Muscle of back (tissue), 3 donors: ENCODE measurements at regions not wholly inside any gene's neighbourhood (a gene's known extent, or its start where the extent isn't known, plus 50 kb on each side); places are given as distances from the start of the nearest gene placed in this dataset.
A peak's percentile ranks its signal among the peaks of the same experiment; 100 is the strongest.

Source experiments
- DNase-seq, 3 donors: peaks; one replicate each; pipeline versions ENCODE4 v3.0.0 to v3.0.0-alpha.2; 2013

- no peak for DNase-seq
Measured at GRCh38 chrX:58051346-58051745, 141.1 kb upstream of the ZXDA start.

DNA sequence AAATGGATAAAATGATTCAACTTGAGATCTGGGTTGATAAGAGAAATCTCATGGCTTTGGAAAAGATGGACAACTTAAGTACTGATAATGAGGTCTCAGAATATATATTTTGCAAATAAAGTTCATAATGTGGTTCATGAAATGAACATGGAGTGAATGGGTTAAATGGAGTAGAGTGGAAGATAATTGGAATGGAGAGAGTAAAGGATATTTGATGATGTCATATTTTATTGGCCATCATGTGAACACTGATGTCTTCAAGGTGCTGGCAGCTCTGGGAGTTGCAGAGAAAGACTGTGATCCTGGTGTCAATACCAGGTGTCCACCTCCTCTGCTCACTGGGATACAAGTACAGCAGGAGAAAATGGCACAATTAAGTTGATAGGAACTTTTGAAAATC, 133.9 kb upstream of the ZXDA start:
- DNase-seq, result no peak

DNA sequence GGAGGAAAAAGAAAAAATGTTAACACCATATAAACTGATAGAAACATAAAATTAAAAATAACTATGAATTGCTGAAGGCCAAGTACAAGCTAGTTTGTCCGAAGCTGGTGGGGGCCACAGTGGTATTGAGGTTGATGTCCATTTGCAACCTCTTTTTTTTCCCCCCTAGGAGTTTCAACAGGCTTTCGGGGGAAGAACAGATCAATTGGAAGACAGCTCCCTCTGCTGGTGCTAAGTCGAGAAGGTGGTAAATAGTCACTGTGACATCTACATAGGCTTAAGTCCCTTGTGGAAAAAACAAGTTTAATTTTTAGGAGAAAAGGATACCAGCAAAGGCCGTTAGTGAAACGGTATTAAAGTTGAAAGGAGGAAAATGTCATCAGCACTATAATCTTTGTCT, 115.7 kb upstream of the ZXDA start:
- peak in 1 of 3 donors; percentile 1 for DNase-seq

DNA sequence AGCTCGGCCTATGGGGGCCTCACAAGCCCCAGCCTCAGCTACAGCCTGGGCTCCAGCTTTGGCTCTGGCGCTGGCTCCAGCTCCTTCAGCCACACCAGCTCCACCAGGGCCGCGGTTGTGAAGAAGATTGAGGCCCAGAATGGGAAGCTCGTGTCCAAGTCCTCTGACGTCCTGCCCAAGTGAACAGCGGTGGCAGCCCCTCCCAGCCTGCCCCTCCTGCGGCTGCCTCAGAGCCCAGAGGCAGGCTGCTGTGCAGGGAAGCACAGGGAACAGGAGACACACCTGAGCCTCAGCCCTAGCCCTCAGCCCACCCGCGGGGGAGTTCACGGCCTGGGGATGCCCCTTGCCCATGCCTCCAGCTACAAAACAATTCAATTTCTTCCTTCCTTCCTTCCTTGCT, 75.7 kb upstream of the ZXDA start:
- no peak for DNase-seq

- DNase-seq, result no peak
Measured at GRCh38 chrX:57984620-57985019, 74.4 kb upstream of the ZXDA start.

DNA sequence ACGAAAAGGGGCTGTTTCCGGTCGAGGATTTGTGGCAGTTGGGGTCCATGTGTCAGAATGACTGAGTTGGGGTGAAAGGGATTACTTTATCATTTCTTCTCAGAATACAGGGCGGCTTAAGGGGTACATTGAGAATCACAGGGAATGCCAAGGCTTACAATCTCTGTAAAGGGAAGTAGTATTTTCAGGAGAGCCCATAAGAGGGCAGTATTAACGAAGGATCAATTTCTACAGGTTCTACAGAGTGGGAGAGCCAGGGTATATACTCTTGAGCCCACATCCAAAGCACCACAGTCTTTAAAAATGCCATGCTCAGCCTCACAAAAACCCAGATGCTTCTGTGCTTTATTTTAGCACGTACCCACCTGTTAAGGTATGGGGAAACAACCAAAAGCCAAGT, 67.7 kb upstream of the ZXDA start:
- DNase-seq, result no peak

GRCh38 chrX:57964975-57965374, 54.7 kb upstream of the ZXDA start:
- DNase-seq, result no peak
